HG03139 (cell line): ENCODE measurements at regions not wholly inside any gene's neighbourhood (a gene's known extent, or its start where the extent isn't known, plus 50 kb on each side); places are given as distances from the start of the nearest gene placed in this dataset.
"Not testable (repeated sequence)": the region's sequence is repeated elsewhere in the genome, so short reads cannot be mapped to it uniquely, and the experiment has no call there.

ENCODE experiments used
- ATAC-seq: cut with Tn5 transposase; IDR thresholded peaks from one replicate; pipeline ENCODE4 v1.9.1; 2021; ENCODE audit not compliant: unreplicated experiment

- no peak for ATAC-seq
These were observed 299.1 kb downstream of the PAX3 start for GRCh38 chr2:221999717-222000116.

DNA sequence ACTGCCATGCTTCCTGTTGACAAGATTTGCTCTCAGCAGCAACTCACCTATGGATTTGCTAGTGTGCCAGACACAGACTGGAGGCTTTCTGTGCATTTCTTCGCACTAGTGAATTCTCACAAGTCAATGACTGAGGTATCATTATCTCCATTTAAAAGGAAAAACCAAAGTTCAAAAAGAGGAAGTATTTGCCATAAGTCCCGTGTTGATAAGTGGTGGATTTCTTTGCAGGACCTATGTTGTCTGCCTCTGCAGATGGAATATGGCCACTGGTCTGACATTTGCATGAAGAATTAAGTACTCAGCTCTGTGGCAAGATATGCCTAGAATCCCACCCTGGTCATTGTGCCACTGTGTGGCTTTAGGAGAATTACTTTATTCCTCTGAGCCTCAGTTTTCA, 299.6 kb downstream of the PAX3 start:
- ATAC-seq, result no peak

DNA sequence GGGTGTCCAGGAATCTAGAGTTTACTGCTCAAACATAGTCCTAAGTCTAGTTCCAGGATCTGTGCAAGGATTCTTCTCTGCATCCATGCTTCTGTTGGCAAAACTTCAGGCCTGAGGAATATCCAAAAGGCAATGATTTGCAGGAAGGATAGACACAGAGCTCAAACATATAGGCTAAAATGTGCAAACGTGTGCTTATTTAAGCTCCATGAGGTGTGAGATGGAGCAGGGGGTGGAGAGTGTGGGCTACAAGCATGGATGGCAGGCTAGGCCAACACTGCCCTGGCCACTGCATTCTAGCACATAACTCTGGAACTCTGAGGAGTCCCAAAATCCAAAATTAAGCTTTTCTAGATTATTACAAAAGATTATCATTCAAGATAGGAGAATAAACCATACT, 301.1 kb downstream of the PAX3 start:
- ATAC-seq, result no peak

DNA sequence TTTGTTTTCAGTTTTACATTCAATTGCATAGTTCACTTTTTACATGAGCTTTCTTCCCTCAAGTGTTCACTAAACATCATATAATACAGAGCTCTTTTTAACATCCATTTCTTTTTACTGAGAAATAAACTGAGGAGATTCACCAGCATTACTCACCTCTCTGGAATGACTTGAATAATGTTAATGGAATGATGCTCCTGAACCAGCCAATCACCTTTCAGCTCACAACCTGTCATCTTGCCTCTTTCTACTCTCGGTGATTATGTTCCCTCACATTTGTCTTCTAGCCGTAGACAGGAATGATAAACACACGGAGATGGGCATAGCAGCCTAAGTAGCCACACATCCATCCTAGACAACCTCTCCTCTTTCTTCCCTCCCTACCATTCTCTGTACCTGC, 301.7 kb downstream of the PAX3 start:
- no peak for ATAC-seq

DNA sequence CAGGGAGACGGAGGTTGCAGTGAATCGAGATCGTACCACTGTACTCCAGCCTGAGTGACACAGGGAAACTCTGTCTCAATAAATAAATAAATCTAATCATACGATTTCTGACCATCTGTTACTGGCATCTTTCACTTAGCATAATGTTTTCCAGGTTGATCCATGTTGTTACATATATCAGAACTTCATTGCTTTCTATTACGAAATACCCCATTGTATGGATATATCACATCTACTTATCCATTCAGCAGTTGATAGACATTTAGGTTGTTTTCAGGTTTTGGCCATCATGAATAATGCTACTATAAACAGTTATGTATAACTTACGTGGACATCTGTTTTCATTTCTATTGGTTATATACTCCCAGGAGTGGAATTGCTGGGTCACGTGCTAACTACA, 303.9 kb downstream of the PAX3 start:
- ATAC-seq, result no peak

DNA sequence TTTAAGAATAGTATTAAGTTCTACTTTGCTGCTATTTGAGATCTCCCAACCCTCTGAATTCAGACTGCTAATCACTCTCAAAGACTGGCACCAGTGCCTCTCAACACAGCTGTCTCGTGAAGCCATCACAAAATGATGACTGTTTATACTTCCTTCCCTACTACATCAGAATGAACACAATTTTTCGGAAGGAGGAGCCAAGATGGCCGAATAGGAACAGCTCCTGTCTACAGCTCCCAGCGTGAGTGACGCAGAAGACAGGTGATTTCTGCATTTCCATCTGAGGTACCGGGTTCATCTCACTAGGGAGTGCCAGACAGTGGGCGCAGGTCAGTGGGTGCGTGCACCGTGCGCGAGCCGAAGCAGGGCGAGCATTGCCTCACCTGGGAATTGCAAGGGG, 314.4 kb downstream of the PAX3 start:
- not testable (repeated sequence) for ATAC-seq

DNA sequence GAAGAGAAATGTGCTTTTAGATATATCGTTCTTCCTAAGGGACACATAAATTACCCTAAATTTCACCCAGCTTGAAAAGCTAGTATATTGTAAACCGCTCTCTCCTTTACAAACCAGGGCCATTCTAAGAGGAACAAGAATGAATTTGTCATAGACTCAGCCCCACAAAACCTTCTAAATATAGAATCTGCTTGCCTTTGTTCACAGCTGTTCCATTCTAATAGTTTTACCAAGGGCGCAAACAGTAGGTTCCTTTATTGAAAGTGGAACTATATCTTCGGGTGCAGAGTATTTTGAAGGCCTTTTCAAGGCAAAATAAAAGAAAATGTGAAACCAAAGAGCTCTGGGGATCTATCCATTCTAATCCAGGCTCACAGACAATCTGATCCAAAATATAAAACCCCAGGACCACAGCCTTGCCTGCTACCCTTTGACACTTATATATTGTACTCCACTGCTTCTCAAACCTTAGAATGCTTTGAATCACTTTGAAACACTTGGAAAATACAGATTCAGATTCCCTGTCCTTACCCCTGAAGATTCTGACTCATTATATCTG, 316.8 kb downstream of the PAX3 start:
- no peak for ATAC-seq

DNA sequence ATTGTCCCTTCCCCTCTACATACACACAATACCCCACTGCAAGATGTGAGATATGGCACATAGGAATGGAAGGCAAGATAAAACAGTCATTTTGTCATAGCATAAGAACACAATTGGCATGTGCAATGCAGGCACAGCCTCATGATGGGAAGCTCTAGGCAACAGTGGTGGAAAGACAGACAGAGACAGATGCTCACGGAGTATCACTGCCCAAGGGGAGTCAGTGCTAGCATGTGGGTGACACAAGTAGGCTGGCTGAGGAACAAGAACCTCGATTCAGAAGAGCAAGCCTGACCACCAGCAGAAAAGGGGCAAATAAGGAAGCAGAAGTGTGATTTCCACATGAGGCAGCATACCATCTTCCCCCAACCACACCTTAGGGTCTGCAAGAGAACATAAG, 323.6 kb downstream of the PAX3 start:
- ATAC-seq, result no peak

- no peak for ATAC-seq
These were observed 324.9 kb downstream of the PAX3 start for GRCh38 chr2:221973902-221974301.

- no peak for ATAC-seq
These were observed 325.3 kb downstream of the PAX3 start for GRCh38 chr2:221973502-221973901.

- no peak for ATAC-seq
These were observed 325.9 kb downstream of the PAX3 start for GRCh38 chr2:221972813-221973478.

DNA sequence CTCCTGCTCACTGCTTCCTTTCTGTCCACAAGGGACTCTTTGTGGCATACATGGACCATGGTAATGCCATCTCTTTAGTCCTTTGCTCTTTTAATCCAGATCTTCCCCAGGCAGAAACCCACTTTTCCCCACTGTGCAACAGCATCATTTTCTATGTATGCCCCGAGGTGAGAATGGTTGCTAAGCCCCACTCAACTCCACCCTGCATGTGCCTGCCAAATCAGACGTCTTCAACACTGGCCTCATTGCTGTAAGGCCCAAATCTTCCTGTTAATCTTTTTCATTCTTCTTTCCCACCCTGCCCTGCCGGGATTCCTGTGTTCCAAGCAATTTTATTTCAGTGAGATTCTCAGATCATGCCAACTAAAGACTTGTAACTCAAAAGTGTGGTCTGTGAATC, 328.4 kb downstream of the PAX3 start:
- ATAC-seq, result no peak

GRCh38 chr2:221969830-221970144, 329.0 kb downstream of the PAX3 start:
- ATAC-seq, result no peak

- no peak for ATAC-seq
These were observed 329.5 kb downstream of the PAX3 start for GRCh38 chr2:221969087-221969829.

DNA sequence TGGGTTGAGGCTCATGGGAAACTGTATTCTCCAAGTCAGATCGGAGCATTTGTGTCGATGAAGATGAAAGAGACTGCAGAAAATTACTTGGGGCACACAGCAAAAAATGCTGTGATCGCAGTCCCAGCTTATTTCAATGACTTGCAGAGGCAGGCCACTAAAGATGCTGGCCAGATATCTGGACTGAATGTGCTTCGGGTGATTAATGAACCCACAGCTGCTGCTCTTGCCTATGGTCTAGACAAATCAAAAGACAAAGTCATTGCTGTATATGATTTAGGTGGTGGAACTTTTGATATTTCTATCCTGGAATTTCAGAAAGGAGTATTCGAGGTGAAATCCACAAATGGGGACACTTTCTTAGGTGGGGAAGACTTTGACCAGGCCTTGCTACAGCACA, 336.6 kb downstream of the PAX3 start:
- no peak for ATAC-seq

DNA sequence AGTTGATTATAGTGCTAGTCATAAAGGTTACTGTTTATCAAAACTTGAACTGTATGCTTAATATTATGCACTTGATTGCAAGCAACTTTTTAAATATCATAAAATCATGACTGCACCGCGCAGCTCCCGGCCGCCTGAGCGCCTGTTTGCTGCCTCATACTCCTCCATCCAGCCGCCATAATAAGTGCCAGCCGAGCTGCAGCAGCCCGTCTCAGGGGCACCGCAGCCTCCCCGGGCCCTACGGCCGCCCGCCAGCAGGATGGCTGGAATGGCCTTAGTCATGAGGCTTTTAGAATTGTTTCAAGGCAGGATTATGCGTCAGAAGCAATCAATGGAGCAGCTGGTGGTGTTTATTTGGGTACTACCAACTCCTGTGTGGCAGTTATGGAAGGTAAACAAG, 337.2 kb downstream of the PAX3 start:
- ATAC-seq, result no peak

GRCh38 chr2:221958224-221958623, 340.6 kb downstream of the PAX3 start:
- ATAC-seq, result no peak

GRCh38 chr2:221948076-221948475, 350.7 kb downstream of the PAX3 start:
- ATAC-seq, result no peak

GRCh38 chr2:221944452-221944851, 354.3 kb downstream of the PAX3 start:
- ATAC-seq, result not testable (repeated sequence)

- no peak for ATAC-seq
These were observed 355.6 kb downstream of the PAX3 start for GRCh38 chr2:221943076-221943810.

- no peak for ATAC-seq
These were observed 359.3 kb upstream of the EPHA4 start for GRCh38 chr2:221931251-221931991.
